ENCODE measurements at regions not wholly inside any gene's neighbourhood (a gene's known extent, or its start where the extent isn't known, plus 50 kb on each side); places are given as distances from the start of the nearest gene placed in this dataset.

DNA sequence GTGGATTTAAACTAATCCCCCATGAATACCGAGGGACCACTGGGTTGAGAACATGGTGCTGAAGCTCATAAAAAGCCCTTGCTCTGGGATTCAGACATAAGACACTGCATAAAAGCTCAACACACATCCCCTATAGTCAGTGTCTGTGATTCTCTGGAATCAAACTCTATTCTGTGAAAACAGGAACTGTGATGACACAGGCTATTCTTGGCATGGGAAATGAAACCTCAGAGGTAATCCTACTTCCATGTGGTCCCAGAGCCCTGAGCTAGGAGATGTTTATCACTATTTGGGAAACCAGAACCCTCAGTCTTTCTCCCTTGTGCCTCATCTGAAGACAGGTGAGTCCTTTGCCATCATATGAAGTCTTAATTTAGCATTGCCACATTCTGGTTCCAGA, 135.4 kb upstream of the PRSS3 start:
- TF ChIP-seq, protein P1, sequence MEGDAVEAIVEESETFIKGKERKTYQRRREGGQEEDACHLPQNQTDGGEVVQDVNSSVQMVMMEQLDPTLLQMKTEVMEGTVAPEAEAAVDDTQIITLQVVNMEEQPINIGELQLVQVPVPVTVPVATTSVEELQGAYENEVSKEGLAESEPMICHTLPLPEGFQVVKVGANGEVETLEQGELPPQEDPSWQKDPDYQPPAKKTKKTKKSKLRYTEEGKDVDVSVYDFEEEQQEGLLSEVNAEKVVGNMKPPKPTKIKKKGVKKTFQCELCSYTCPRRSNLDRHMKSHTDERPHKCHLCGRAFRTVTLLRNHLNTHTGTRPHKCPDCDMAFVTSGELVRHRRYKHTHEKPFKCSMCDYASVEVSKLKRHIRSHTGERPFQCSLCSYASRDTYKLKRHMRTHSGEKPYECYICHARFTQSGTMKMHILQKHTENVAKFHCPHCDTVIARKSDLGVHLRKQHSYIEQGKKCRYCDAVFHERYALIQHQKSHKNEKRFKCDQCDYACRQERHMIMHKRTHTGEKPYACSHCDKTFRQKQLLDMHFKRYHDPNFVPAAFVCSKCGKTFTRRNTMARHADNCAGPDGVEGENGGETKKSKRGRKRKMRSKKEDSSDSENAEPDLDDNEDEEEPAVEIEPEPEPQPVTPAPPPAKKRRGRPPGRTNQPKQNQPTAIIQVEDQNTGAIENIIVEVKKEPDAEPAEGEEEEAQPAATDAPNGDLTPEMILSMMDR (IDR thresholded peaks at IDR 0.05), result no peak
- TF ChIP-seq POLR2A (IDR thresholded peaks at IDR 0.05), result no peak
